ENCODE measurements at regions not wholly inside any gene's neighbourhood (a gene's known extent, or its start where the extent isn't known, plus 50 kb on each side); places are given as distances from the start of the nearest gene placed in this dataset.
"Not testable (repeated sequence)": the region's sequence is repeated elsewhere in the genome, so short reads cannot be mapped to it uniquely, and the experiment has no call there.

- no peak overlapping the region for H3K27ac ChIP-seq
- TF ChIP-seq CTCF (IDR thresholded peaks at IDR 0.05) (no peak), ZFX (IDR thresholded peaks at IDR 0.05; ENCODE audit: borderline replicate concordance) (no peak)
Measured at GRCh38 chr2:67771380-67771779, 291.4 kb downstream of the C1D start.

GRCh38 chr2:67772216-67773170 is 290.3 kb downstream of the C1D start:
- TF ChIP-seq CTCF (IDR thresholded peaks at IDR 0.05) (no peak), ZFX (IDR thresholded peaks at IDR 0.05; ENCODE audit: borderline replicate concordance) (no peak)
- H3K27ac ChIP-seq: no peak overlapping the region

GRCh38 chr2:67773851-67774250 is 289.0 kb downstream of the C1D start:
- TF ChIP-seq CTCF (IDR thresholded peaks at IDR 0.05) (no peak), ZFX (IDR thresholded peaks at IDR 0.05; ENCODE audit: borderline replicate concordance) (no peak)

GRCh38 chr2:67776276-67776675 is 286.5 kb downstream of the C1D start:
- TF ChIP-seq CTCF (IDR thresholded peaks at IDR 0.05) (no peak), ZFX (IDR thresholded peaks at IDR 0.05; ENCODE audit: borderline replicate concordance) (no peak)
- no peak overlapping the region for H3K27ac ChIP-seq

More at GRCh38 chr2:67773851-67774250, 289.0 kb downstream of the C1D start:
- no peak overlapping the region for H3K27ac ChIP-seq

- H3K27ac ChIP-seq: no peak overlapping the region
- TF ChIP-seq ZFX (IDR thresholded peaks at IDR 0.05; ENCODE audit: borderline replicate concordance) (no peak), CTCF (IDR thresholded peaks at IDR 0.05) (no peak)
Measured at GRCh38 chr2:67777010-67777409, 285.8 kb downstream of the C1D start.

- TF ChIP-seq ZFX (IDR thresholded peaks at IDR 0.05; ENCODE audit: borderline replicate concordance) (no peak), CTCF (IDR thresholded peaks at IDR 0.05) (no peak)
- H3K27ac ChIP-seq: no peak overlapping the region
Measured at GRCh38 chr2:67777836-67778429, 284.9 kb downstream of the C1D start.

GRCh38 chr2:67780841-67781240 is 282.0 kb downstream of the C1D start:
- not testable (repeated sequence) for H3K27ac ChIP-seq

Data from 22Rv1 (cell line).